BJ (cell line): ENCODE measurements at regions not wholly inside any gene's neighbourhood (a gene's known extent, or its start where the extent isn't known, plus 50 kb on each side); places are given as distances from the start of the nearest gene placed in this dataset.

Experiments used
- CTCF ChIA-PET: fragments of 350-600 bp; formaldehyde crosslinking; extraction: SDS; loops from one replicate; lab custom pipeline; 2021; ENCODE audit warnings: antibody characterized with exemption, inconsistent platforms; lab: Yijun Ruan, JAX
- POLR2A ChIA-PET: fragments of 300-600 bp; sonication (Branson Sonifier 250); formaldehyde crosslinking; extraction: SDS; loops from one replicate; lab custom pipeline; 2021; ENCODE audit warnings: antibody characterized with exemption; lab: Charles Lee
- DNase-seq: peaks from one replicate; pipeline ENCODE4 v3.0.0-alpha.2; 2011; ENCODE audit warnings: low read depth
- H3K27me3 ChIP-seq: 2 replicates; pipeline ENCODE4 v1.6.0; 2011; ENCODE audit warnings: low read length; ENCODE audit not compliant: control insufficient read depth, insufficient read depth
- H3K36me3 ChIP-seq: 2 replicates; pipeline ENCODE4 v1.5.1; 2011; ENCODE audit warnings: low read length; ENCODE audit not compliant: control insufficient read depth, insufficient read depth
- H3K4me3 ChIP-seq: 2 replicates; pipeline ENCODE4 v1.5.1; 2011; ENCODE audit warnings: low read depth, mild to moderate bottlenecking, control low read depth, low read length
- CTCF ChIP-seq: IDR thresholded peaks from 2 replicates; pipeline ENCODE4 v1.5.1; 2011; ENCODE audit warnings: low read depth, mild to moderate bottlenecking, control low read depth, inconsistent platforms, low read length, moderate library complexity; ENCODE audit not compliant: insufficient read depth

- no peaks in the 10 kb centered on the region for H3K36me3 ChIP-seq
- ChIA-PET CTCF (interaction anchor here (0.7 kb wide), 1 partner anchor 292 kb away, joined by 4 read pairs; no protein-coding TSS in a partner anchor), POLR2A (no interaction called here)
- H3K27me3 ChIP-seq: no peaks in the 10 kb centered on the region
- no peak overlapping the region for H3K4me3 ChIP-seq
- DNase-seq: no peak
- TF ChIP-seq CTCF: no peak
Measured at GRCh38 chr4:68735106-68735505, 64.7 kb upstream of the UGT2B15 start.

- Histone ChIP-seq H3K4me3 (no peak overlapping the region), H3K36me3 (no peaks in the 10 kb centered on the region), H3K27me3 (no peaks in the 10 kb centered on the region)
- no peak for TF ChIP-seq CTCF
- ChIA-PET CTCF (no interaction called here), POLR2A (no interaction called here)
- DNase-seq: no peak
Measured at GRCh38 chr4:68736813-68737212, 66.4 kb upstream of the UGT2B15 start.

- H3K4me3 ChIP-seq: no peak overlapping the region
- ChIA-PET CTCF (no interaction called here), POLR2A (no interaction called here)
- no peaks in the 10 kb centered on the region for H3K36me3 ChIP-seq
- DNase-seq: no peak
- no peak for TF ChIP-seq CTCF
- no peaks in the 10 kb centered on the region for H3K27me3 ChIP-seq
Measured at GRCh38 chr4:68738036-68738435, 67.6 kb upstream of the UGT2B15 start.

- POLR2A ChIA-PET: no interaction called here
- Histone ChIP-seq H3K27me3 (no peaks in the 10 kb centered on the region), H3K4me3 (no peak overlapping the region), H3K36me3 (no peaks in the 10 kb centered on the region)
- no peak for TF ChIP-seq CTCF
- no peak for DNase-seq
- CTCF ChIA-PET: no interaction called here
Measured at GRCh38 chr4:68744368-68744767, 71.4 kb upstream of the UGT2B10 start.

GRCh38 chr4:68748181-68748991 is 67.4 kb upstream of the UGT2B10 start:
- ChIA-PET POLR2A (no interaction called here), CTCF (no interaction called here)
- Histone ChIP-seq H3K36me3 (no peaks in the 10 kb centered on the region), H3K4me3 (no peak overlapping the region), H3K27me3 (no peaks in the 10 kb centered on the region)
- no peak for TF ChIP-seq CTCF
- DNase-seq: no peak
